ENCODE measurements at regions not wholly inside any gene's neighbourhood (a gene's known extent, or its start where the extent isn't known, plus 50 kb on each side); places are given as distances from the start of the nearest gene placed in this dataset.

- Histone ChIP-seq H3K4me2 (ENCODE audit: low read length) (no peak overlapping the region), H2AFZ (ENCODE audit: insufficient read depth, low read length, poor library complexity) (no peak overlapping the region), H2BK12ac (ENCODE audit: low read length) (no peak overlapping the region), H3K9ac (ENCODE audit: low read length) (no peak overlapping the region), H3K27ac (ENCODE audit: low read depth, low read length) (no peak overlapping the region), H4K91ac (ENCODE audit: low read depth, low read length) (no peak overlapping the region), H3K4me1 (ENCODE audit: control insufficient read depth in 1 of 2, insufficient read depth in 2 of 2, low read length in 2 of 2) (peaks cover 0 to 2% of the 10 kb centered on the region in 2 experiments), H4K12ac (ENCODE audit: low read depth, low read length) (no peak overlapping the region), H3K4ac (ENCODE audit: low read depth, low read length) (no peak overlapping the region), H2BK120ac (ENCODE audit: insufficient read depth, low read length, poor library complexity) (no peak overlapping the region), H3K36me3 (ENCODE audit: control insufficient read depth in 1 of 2, insufficient read depth in 2 of 2, low read length in 2 of 2) (no peaks in the 10 kb centered on the region), H3K79me1 (ENCODE audit: low read length) (no peaks in the 10 kb centered on the region), H3K18ac (ENCODE audit: low read length) (no peak overlapping the region), H3K14ac (ENCODE audit: low read length) (no peak overlapping the region), H4K8ac (ENCODE audit: low read depth, low read length) (no peak overlapping the region), H3K27me3 (ENCODE audit: insufficient read depth, low read length) (no peaks in the 10 kb centered on the region), H2AK5ac (ENCODE audit: low read length) (no peak overlapping the region), H2BK5ac (ENCODE audit: low read depth, low read length, poor library complexity) (no peak overlapping the region), H3K9me3 (ENCODE audit: insufficient read depth, low read depth, low read length) (no peaks in the 10 kb centered on the region), H3K4me3 (ENCODE audit: low read depth, low read length) (peak overlapping the region; percentile 28), H3K23ac (ENCODE audit: low read length) (no peak overlapping the region), H3K79me2 (ENCODE audit: control insufficient read depth, insufficient read depth, low read length, poor library complexity) (no peaks in the 10 kb centered on the region)
- DNase-seq = no peak
- WGBS (ENCODE audit: extremely low coverage, insufficient coverage, insufficient read length) = no CpG with 5 or more reads among the region's 8 CpGs
Measured at GRCh38 chr14:100643426-100643825, 56.2 kb upstream of the BEGAIN start.

DNA sequence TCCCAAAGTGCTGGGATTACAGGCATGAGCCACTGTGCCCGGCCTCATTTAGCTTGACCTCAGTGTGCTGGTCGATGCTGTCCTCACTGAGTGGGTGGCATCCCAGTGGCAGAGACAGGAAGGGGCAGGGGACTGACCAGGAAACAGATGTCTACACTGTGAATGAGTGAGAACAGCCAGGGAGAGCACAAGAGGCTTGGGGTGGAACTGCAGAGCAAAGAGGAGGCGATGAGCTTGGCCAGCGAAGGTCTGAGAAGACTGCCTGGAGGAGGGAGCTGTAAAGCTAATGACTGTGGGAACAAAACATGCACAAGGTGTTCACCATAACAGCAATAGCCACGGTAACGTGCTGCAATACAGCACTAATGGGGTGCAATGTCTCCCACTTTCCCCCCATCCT is 57.2 kb upstream of the BEGAIN start:
- no peaks in the 10 kb centered on the region for H3K79me2 ChIP-seq (ENCODE audit: control insufficient read depth, insufficient read depth, low read length, poor library complexity)
- H3K4me1 ChIP-seq (ENCODE audit: control insufficient read depth in 1 of 2, insufficient read depth in 2 of 2, low read length in 2 of 2) = peaks cover 0 to 2% of the 10 kb centered on the region in 2 experiments
- H3K27me3 ChIP-seq (ENCODE audit: insufficient read depth, low read length) = no peaks in the 10 kb centered on the region
- no peak overlapping the region for H3K27ac ChIP-seq (ENCODE audit: low read depth, low read length)
- no peak for DNase-seq
- no peak overlapping the region for H2BK5ac ChIP-seq (ENCODE audit: low read depth, low read length, poor library complexity)
- no peaks in the 10 kb centered on the region for H3K79me1 ChIP-seq (ENCODE audit: low read length)
- H3K23ac ChIP-seq (ENCODE audit: low read length) = no peak overlapping the region
- no peak overlapping the region for H2AK5ac ChIP-seq (ENCODE audit: low read length)
- H2AFZ ChIP-seq (ENCODE audit: insufficient read depth, low read length, poor library complexity) = no peak overlapping the region
- H3K18ac ChIP-seq (ENCODE audit: low read length) = no peak overlapping the region
- H4K8ac ChIP-seq (ENCODE audit: low read depth, low read length) = no peak overlapping the region
- H3K36me3 ChIP-seq (ENCODE audit: control insufficient read depth in 1 of 2, insufficient read depth in 2 of 2, low read length in 2 of 2) = no peaks in the 10 kb centered on the region
- H3K9ac ChIP-seq (ENCODE audit: low read length) = no peak overlapping the region
- no CpG with 5 or more reads among the region's 6 CpGs for WGBS (ENCODE audit: extremely low coverage, insufficient coverage, insufficient read length)
- no peak overlapping the region for H3K4ac ChIP-seq (ENCODE audit: low read depth, low read length)
- H4K91ac ChIP-seq (ENCODE audit: low read depth, low read length) = no peak overlapping the region
- H2BK120ac ChIP-seq (ENCODE audit: insufficient read depth, low read length, poor library complexity) = no peak overlapping the region
- H3K4me2 ChIP-seq (ENCODE audit: low read length) = no peak overlapping the region
- no peak overlapping the region for H4K12ac ChIP-seq (ENCODE audit: low read depth, low read length)
- H3K14ac ChIP-seq (ENCODE audit: low read length) = no peak overlapping the region
- no peaks in the 10 kb centered on the region for H3K9me3 ChIP-seq (ENCODE audit: insufficient read depth, low read depth, low read length)
- no peak overlapping the region for H2BK12ac ChIP-seq (ENCODE audit: low read length)
- H3K4me3 ChIP-seq (ENCODE audit: low read depth, low read length) = no peak overlapping the region

DNA sequence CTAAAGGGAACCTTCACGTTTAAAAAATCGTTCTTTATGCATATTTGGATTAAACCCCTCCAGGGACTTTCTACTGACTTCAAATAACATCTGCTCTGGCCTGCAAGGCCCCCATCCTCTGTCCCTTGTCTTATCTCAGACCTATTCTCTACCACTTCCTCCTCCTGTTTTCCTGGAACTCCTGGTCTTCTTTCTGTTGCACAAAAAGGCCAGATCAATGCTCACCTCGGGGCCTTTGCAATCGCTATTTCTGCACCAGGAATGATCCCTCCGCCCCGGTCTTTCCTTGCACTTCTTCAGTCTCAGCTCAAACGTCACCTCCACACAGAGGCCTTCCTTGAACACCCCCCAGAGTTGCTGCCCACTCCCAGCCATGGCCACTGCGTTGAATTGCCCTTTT is 57.6 kb upstream of the BEGAIN start:
- Histone ChIP-seq H3K4me3 (ENCODE audit: low read depth, low read length) (no peak overlapping the region), H2BK12ac (ENCODE audit: low read length) (no peak overlapping the region), H3K4me1 (ENCODE audit: control insufficient read depth in 1 of 2, insufficient read depth in 2 of 2, low read length in 2 of 2) (peaks cover 0 to 2% of the 10 kb centered on the region in 2 experiments), H4K12ac (ENCODE audit: low read depth, low read length) (no peak overlapping the region), H3K9me3 (ENCODE audit: insufficient read depth, low read depth, low read length) (no peaks in the 10 kb centered on the region), H3K9ac (ENCODE audit: low read length) (no peak overlapping the region), H3K36me3 (ENCODE audit: control insufficient read depth in 1 of 2, insufficient read depth in 2 of 2, low read length in 2 of 2) (no peaks in the 10 kb centered on the region), H3K14ac (ENCODE audit: low read length) (no peak overlapping the region), H4K91ac (ENCODE audit: low read depth, low read length) (no peak overlapping the region), H3K18ac (ENCODE audit: low read length) (no peak overlapping the region), H4K8ac (ENCODE audit: low read depth, low read length) (no peak overlapping the region), H2AK5ac (ENCODE audit: low read length) (no peak overlapping the region), H3K79me2 (ENCODE audit: control insufficient read depth, insufficient read depth, low read length, poor library complexity) (no peaks in the 10 kb centered on the region), H2BK120ac (ENCODE audit: insufficient read depth, low read length, poor library complexity) (no peak overlapping the region), H2BK5ac (ENCODE audit: low read depth, low read length, poor library complexity) (no peak overlapping the region), H3K27me3 (ENCODE audit: insufficient read depth, low read length) (no peaks in the 10 kb centered on the region), H3K79me1 (ENCODE audit: low read length) (no peaks in the 10 kb centered on the region), H3K27ac (ENCODE audit: low read depth, low read length) (no peak overlapping the region), H3K4me2 (ENCODE audit: low read length) (no peak overlapping the region), H3K23ac (ENCODE audit: low read length) (no peak overlapping the region), H3K4ac (ENCODE audit: low read depth, low read length) (no peak overlapping the region), H2AFZ (ENCODE audit: insufficient read depth, low read length, poor library complexity) (no peak overlapping the region)
- no CpG with 5 or more reads among the region's 8 CpGs for WGBS (ENCODE audit: extremely low coverage, insufficient coverage, insufficient read length)
- no peak for DNase-seq

- no peak overlapping the region for H3K27ac ChIP-seq (ENCODE audit: low read depth, low read length)
- H3K4me1 ChIP-seq (ENCODE audit: control insufficient read depth in 1 of 2, insufficient read depth in 2 of 2, low read length in 2 of 2) = peaks cover 0 to 2% of the 10 kb centered on the region in 2 experiments
- H4K8ac ChIP-seq (ENCODE audit: low read depth, low read length) = no peak overlapping the region
- H3K14ac ChIP-seq (ENCODE audit: low read length) = no peak overlapping the region
- no peak overlapping the region for H2BK12ac ChIP-seq (ENCODE audit: low read length)
- no peak overlapping the region for H4K12ac ChIP-seq (ENCODE audit: low read depth, low read length)
- no peak overlapping the region for H3K4me3 ChIP-seq (ENCODE audit: low read depth, low read length)
- no peaks in the 10 kb centered on the region for H3K79me1 ChIP-seq (ENCODE audit: low read length)
- H2BK120ac ChIP-seq (ENCODE audit: insufficient read depth, low read length, poor library complexity) = no peak overlapping the region
- H2AK5ac ChIP-seq (ENCODE audit: low read length) = no peak overlapping the region
- H3K18ac ChIP-seq (ENCODE audit: low read length) = no peak overlapping the region
- no peak overlapping the region for H4K91ac ChIP-seq (ENCODE audit: low read depth, low read length)
- no CpG with 5 or more reads among the region's 12 CpGs for WGBS (ENCODE audit: extremely low coverage, insufficient coverage, insufficient read length)
- H3K23ac ChIP-seq (ENCODE audit: low read length) = no peak overlapping the region
- H3K9me3 ChIP-seq (ENCODE audit: insufficient read depth, low read depth, low read length) = no peaks in the 10 kb centered on the region
- no peak overlapping the region for H3K4ac ChIP-seq (ENCODE audit: low read depth, low read length)
- H3K4me2 ChIP-seq (ENCODE audit: low read length) = peak overlapping the region; percentile 33
- H3K79me2 ChIP-seq (ENCODE audit: control insufficient read depth, insufficient read depth, low read length, poor library complexity) = no peaks in the 10 kb centered on the region
- H3K27me3 ChIP-seq (ENCODE audit: insufficient read depth, low read length) = no peaks in the 10 kb centered on the region
- H3K36me3 ChIP-seq (ENCODE audit: control insufficient read depth in 1 of 2, insufficient read depth in 2 of 2, low read length in 2 of 2) = no peaks in the 10 kb centered on the region
- H3K9ac ChIP-seq (ENCODE audit: low read length) = no peak overlapping the region
- H2AFZ ChIP-seq (ENCODE audit: insufficient read depth, low read length, poor library complexity) = no peak overlapping the region
- H2BK5ac ChIP-seq (ENCODE audit: low read depth, low read length, poor library complexity) = no peak overlapping the region
- DNase-seq = peak; percentile 60 to 90
Measured at GRCh38 chr14:100645196-100645981, 58.2 kb upstream of the BEGAIN start.

All from trophoblast cell (in vitro differentiated cells and primary cell).